ENCODE measurements at regions not wholly inside any gene's neighbourhood (a gene's known extent, or its start where the extent isn't known, plus 50 kb on each side); places are given as distances from the start of the nearest gene placed in this dataset.
A peak's percentile ranks its signal among the peaks of the same experiment; 100 is the strongest.

- Histone ChIP-seq H3K4me3 (no peak overlapping the region), H3K4me1 (ENCODE audit: insufficient read depth) (0 out of 2 replicates have a peak, but pooled peaks cover 7% of the 10 kb centered on the region), H3K9me2 (ENCODE audit: insufficient read depth) (no peaks in the 10 kb centered on the region), H2AFZ (no peak overlapping the region), H4K20me1 (replicated peaks; ENCODE audit: insufficient read depth) (no peaks in the 10 kb centered on the region), H3K36me3 (ENCODE audit: insufficient read depth) (no peaks in the 10 kb centered on the region), H3K79me2 (replicated peaks; ENCODE audit: insufficient read depth) (no peaks in the 10 kb centered on the region), H3K4me2 (no peak overlapping the region), H3F3A (replicated peaks; ENCODE audit: low read depth) (no peaks in the 10 kb centered on the region), H3K27ac (ENCODE audit: low read depth) (no peak overlapping the region), H3K27me3 (ENCODE audit: insufficient read depth) (no peaks in the 10 kb centered on the region)
- Mint-ChIP-seq H3K9me3 (no peaks in the 10 kb centered on the region), H3K27me3 (ENCODE audit: insufficient read depth, low read depth, poor library complexity) (peaks cover 5% of the 10 kb centered on the region), H3K4me3 (no peak overlapping the region), H3K4me1 (peaks cover 20% of the 10 kb centered on the region), H3K36me3 (ENCODE audit: low read depth) (no peaks in the 10 kb centered on the region), H3K27ac (peak overlapping the region; percentile 5; the same call in 1 of the 2 replicates)
- DNase-seq (ENCODE audit: low spot score) (no peak), ATAC-seq (no peak)
- no peak for TF ChIP-seq CREB1 (CRISPR knock-in tag; IDR thresholded peaks at IDR 0.05; ENCODE audit: low read depth)
- TF ChIP-seq REST (IDR thresholded peaks at IDR 0.05; ENCODE audit: unreplicated experiment), result no peak
- TF ChIP-seq ZNF331 (CRISPR knock-in tag; IDR thresholded peaks at IDR 0.05; ENCODE audit: low read depth), result no peak
- TF ChIP-seq CTCF (conservative IDR thresholded peaks at IDR 0.05; ENCODE audit: low read depth in 2 of 2), result no peak
- TF ChIP-seq EZH2phosphoT487 (IDR thresholded peaks at IDR 0.05; ENCODE audit: unreplicated experiment), result no peak
- no peak for TF ChIP-seq EZH2 (IDR thresholded peaks at IDR 0.05; ENCODE audit: low read depth, unreplicated experiment)
- TF ChIP-seq POLR2AphosphoS5 (IDR thresholded peaks at IDR 0.05; ENCODE audit: low read depth), result no peak
- TF ChIP-seq ETS1 (IDR thresholded peaks at IDR 0.05), result no peak
- no peak for TF ChIP-seq NANOG (IDR thresholded peaks at IDR 0.05; ENCODE audit: borderline replicate concordance)
- TF ChIP-seq ZNF114 (CRISPR knock-in tag; IDR thresholded peaks at IDR 0.05), result no peak
- TF ChIP-seq ZNF462 (CRISPR knock-in tag; IDR thresholded peaks at IDR 0.05), result no peak
- no peak for TF ChIP-seq JUNB (IDR thresholded peaks at IDR 0.05; ENCODE audit: unreplicated experiment)
- TF ChIP-seq STAT1 (IDR thresholded peaks at IDR 0.05; ENCODE audit: unreplicated experiment), result no peak
These were observed 51.6 kb upstream of the CD28 start for GRCh38 chr2:203654826-203655225.
